Activated naive CD4-positive, alpha-beta T cell treated with anti-CD3 and anti-CD28 coated beads for 36 hours (primary cell): ENCODE measurements at regions not wholly inside any gene's neighbourhood (a gene's known extent, or its start where the extent isn't known, plus 50 kb on each side); places are given as distances from the start of the nearest gene placed in this dataset.
"Not testable (repeated sequence)": the region's sequence is repeated elsewhere in the genome, so short reads cannot be mapped to it uniquely, and the experiment has no call there.

Experiments used
- CTCF ChIA-PET: fragments of 350-600 bp; sonication (Branson Sonifier 250); formaldehyde crosslinking; loops from one replicate; lab custom pipeline; 2021; ENCODE audit warnings: antibody characterized with exemption; lab: Charles Lee
- DNase-seq: peaks from one replicate; pipeline ENCODE4 v3.0.0-alpha.2; 2020
- H3K27ac Mint-ChIP-seq: one replicate; pipeline ENCODE4 v1.8.0; 2021; ENCODE audit warnings: mild to moderate bottlenecking, mixed read lengths
- H3K27me3 Mint-ChIP-seq: one replicate; pipeline ENCODE4 v1.8.0; 2021; ENCODE audit warnings: low read depth, mixed read lengths
- H3K36me3 Mint-ChIP-seq: one replicate; pipeline ENCODE4 v1.8.0; 2021; ENCODE audit warnings: low read depth, mixed read lengths
- H3K4me1 Mint-ChIP-seq: one replicate; pipeline ENCODE4 v1.8.0; 2021; ENCODE audit warnings: low read depth, mixed read lengths
- H3K4me3 Mint-ChIP-seq: one replicate; pipeline ENCODE4 v1.8.0; 2021; ENCODE audit warnings: mild to moderate bottlenecking, moderate library complexity, mixed read lengths
- H3K9me3 Mint-ChIP-seq: one replicate; pipeline ENCODE4 v1.8.0; 2021; ENCODE audit warnings: mixed read lengths
- intact Hi-C: fragments of 100-400 bp; cut with micrococcal nuclease; formaldehyde crosslinking; loops from one replicate; pipeline ENCODE4 v1.15.1; 2023

- CTCF ChIA-PET, H3K36me3 Mint-ChIP-seq, DNase-seq, intact Hi-C loops, H3K4me1 Mint-ChIP-seq, H3K27ac Mint-ChIP-seq, H3K27me3 Mint-ChIP-seq, H3K4me3 Mint-ChIP-seq: not testable (repeated sequence)
- peaks cover 19% of the 10 kb centered on the region for H3K9me3 Mint-ChIP-seq
These were observed 100.3 kb downstream of the TMEM167A start for GRCh38 chr5:82976887-82977286.

DNA sequence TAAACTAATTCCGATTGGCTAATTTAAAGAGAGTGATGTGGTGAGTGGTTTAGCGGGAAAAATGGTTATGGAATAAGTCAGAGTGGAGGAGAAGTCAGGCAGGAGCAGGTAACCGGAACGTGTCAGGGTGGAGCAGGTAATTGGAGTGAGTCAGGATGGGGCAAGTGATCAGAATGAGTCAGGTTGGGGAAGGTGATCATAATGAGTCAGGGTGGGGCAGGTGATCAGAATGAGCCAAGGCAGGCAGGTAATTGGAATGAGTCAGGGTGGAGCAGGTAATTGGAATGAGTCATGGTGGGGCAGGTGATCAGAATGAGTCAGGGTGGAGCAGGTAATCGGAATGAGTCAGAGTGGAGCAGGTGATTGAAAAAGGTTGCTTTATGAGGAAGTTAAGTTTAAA, 101.4 kb downstream of the TMEM167A start:
- Mint-ChIP-seq H3K36me3 (peaks cover 8% of the 10 kb centered on the region), H3K4me1 (no peaks in the 10 kb centered on the region), H3K27ac (no peak overlapping the region), H3K4me3 (no peak overlapping the region), H3K9me3 (peaks cover 19% of the 10 kb centered on the region), H3K27me3 (peaks cover 2% of the 10 kb centered on the region)
- peak; percentile 10 for DNase-seq
- CTCF ChIA-PET = no interaction called here
- intact Hi-C loops = no loop called here

DNA sequence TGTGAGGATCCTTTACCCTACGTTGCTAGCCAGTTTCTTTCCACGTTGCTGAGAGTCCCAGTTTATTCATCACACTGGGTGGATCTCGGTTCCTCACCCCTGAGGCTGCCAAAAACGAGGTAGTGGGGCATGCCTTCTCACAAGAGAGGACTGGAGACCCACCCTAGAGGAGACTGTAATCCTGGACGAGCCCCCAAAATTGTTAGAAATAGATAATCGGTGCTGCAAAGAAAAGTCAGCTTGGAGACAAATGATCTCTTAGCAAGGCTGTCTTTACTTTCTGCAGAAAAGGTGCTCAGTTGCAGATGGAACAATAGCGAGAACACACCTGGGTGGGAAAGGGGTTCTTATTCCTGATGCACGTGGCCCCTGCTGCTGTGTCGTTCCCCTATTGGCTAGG, 101.8 kb downstream of the TMEM167A start:
- H3K4me3 Mint-ChIP-seq = no peak overlapping the region
- intact Hi-C loops = no loop called here
- H3K4me1 Mint-ChIP-seq = no peaks in the 10 kb centered on the region
- peaks cover 19% of the 10 kb centered on the region for H3K9me3 Mint-ChIP-seq
- H3K27me3 Mint-ChIP-seq = peaks cover 2% of the 10 kb centered on the region
- CTCF ChIA-PET = no interaction called here
- DNase-seq = peak; percentile 6
- H3K36me3 Mint-ChIP-seq = peaks cover 8% of the 10 kb centered on the region
- no peak overlapping the region for H3K27ac Mint-ChIP-seq

DNA sequence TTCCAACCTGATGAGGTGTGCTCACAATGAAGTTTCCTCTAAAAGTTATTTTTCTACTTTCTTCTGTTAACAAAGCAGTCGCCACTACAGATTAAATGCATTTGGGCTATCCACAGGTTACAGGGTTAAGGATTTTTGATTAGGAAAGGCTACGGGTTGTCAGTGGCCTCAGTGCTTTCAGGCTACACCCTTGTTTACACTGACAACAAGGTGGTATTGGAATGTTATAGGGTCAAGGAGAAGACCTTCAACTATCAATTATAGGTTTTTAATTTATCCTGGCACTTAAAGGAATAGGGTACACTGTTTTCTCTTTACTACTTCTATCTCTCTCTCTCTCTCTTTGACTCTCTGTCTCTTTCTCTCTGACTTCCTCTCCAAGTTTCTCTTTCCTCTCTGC, 102.8 kb downstream of the TMEM167A start:
- peaks cover 19% of the 10 kb centered on the region for H3K9me3 Mint-ChIP-seq
- H3K27ac Mint-ChIP-seq, H3K4me3 Mint-ChIP-seq, DNase-seq, H3K36me3 Mint-ChIP-seq, CTCF ChIA-PET, intact Hi-C loops, H3K27me3 Mint-ChIP-seq, H3K4me1 Mint-ChIP-seq: not testable (repeated sequence)

DNA sequence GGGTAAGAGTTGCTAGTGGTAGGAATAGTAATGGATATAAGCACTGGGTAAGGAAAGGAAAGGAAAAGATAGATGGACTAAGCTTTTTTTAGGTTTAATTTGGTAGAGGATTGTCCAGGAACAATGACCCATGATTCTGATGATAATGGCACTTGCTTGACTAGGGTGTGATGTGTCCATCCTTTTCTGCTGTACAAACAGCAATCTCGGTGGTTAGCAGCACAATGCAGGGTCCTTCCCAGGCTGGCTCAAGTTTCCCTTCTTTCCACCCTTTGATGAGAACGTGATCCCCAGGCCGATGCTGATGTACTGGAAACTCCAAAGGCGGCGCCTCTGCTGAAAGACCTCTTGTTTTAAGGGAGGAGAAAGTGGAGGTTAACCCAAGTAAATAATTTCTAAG, 105.3 kb downstream of the TMEM167A start:
- Mint-ChIP-seq H3K36me3 (peaks cover 10% of the 10 kb centered on the region), H3K9me3 (peaks cover 25% of the 10 kb centered on the region), H3K4me1 (peaks cover 9% of the 10 kb centered on the region), H3K4me3 (no peak overlapping the region), H3K27me3 (peaks cover 6% of the 10 kb centered on the region), H3K27ac (no peak overlapping the region)
- CTCF ChIA-PET = no interaction called here
- intact Hi-C loops = no loop called here
- DNase-seq = no peak

DNA sequence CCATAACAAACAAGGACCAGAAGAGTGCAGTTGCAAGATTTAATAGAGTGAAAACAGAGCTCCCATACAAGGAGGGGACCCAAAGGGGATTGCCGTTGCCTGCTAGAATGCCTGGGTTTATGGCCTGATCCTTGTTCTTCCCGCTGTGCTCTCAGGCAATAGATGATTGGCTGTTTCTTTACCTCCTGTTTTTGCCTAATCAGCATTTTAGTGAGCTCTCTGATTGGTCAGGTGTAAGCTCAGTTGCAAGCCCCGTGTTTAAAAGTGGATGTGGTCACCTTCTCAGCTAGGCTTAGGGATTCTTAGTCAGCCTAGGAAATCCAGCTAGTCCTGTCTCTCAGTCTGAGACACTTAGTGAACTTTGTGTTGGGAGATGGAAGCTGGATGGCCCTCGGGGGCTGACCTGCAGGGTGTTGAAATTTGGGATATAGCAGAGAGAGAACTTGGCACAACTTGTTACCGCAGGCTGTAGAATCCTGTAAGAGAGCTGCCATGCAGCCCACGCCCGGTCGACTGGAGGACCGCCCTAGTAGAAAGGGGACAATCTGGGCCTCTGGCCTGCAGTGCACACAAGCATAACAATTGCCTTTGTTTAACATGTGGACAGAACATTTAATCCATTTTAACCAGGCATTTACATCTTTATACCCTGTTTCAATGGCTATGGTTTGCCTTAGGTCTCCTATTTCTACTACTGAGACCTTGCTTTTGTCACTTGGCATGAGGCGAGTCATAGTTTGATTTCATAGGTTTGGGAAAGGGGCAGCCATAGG, 106.0 kb downstream of the TMEM167A start:
- H3K36me3 Mint-ChIP-seq, intact Hi-C loops, H3K4me1 Mint-ChIP-seq, H3K4me3 Mint-ChIP-seq, H3K27ac Mint-ChIP-seq, DNase-seq, CTCF ChIA-PET, H3K27me3 Mint-ChIP-seq: not testable (repeated sequence)
- H3K9me3 Mint-ChIP-seq = peaks cover 23% of the 10 kb centered on the region

DNA sequence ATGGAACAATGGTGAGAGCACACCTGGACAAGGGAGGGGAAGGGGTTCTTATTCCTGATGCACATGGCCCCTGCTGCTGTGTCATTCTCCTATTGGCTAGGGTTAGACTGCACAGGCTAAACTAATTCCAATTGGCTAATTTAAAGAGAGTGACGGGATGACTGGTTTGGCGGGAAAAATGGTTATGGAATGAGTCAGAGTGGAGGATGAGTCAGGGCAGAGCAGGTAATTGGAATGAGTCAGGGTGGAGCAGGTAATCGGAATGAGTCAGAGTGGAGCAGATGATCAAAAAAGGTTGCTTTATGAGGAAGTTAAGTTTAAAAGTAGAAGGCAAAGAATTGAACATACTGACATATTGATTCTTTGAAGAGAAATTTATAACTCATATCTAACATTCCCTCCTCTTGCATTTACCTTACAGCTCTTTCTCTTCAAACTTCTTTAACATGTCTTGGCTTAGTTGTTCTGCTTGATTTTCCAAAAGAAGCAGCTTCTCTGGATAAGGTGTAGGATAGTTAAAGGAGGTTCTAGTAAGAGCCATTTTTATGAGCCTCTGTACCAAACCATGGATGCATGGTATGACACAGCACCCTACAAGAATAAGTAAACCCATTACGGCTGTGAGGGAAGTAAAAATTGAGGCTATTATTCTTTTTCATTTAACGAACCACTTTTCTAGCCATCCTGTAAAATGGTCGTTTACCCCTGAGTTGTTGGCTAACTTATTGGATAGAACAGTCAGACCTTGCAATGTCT, 107.8 kb downstream of the TMEM167A start:
- H3K4me1 Mint-ChIP-seq, H3K27me3 Mint-ChIP-seq, H3K9me3 Mint-ChIP-seq, H3K36me3 Mint-ChIP-seq, CTCF ChIA-PET, H3K4me3 Mint-ChIP-seq: not testable (repeated sequence)
- H3K27ac Mint-ChIP-seq = peak overlapping the region; percentile 34
- intact Hi-C loops = loop anchor here (5.0 kb wide), 1 partner anchor 108 kb away; the partner anchor contains the start of genes TMEM167A and XRCC4
- peak; percentile 49 for DNase-seq

DNA sequence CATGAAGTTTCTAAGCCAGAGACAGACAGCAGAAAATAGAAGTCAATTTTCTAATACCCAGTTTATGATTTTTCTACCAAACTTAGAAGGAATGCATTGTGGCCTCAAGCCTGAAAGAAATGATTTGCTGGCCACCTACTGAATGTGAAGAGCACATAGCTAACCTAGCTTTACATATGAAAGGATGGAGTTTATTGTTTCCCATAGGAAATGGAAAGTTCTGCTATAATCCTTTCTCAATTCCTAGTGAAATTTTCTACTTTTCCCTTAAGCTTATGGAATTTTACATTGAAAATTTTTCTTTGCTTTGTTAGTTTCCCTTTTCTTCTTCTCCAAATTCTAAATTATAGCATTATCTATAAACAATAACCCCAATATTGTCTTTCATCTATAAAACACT, 110.1 kb downstream of the TMEM167A start:
- H3K9me3 Mint-ChIP-seq = peaks cover 6% of the 10 kb centered on the region
- H3K4me3 Mint-ChIP-seq = no peak overlapping the region
- H3K4me1 Mint-ChIP-seq = peaks cover 9% of the 10 kb centered on the region
- CTCF ChIA-PET = no interaction called here
- H3K27me3 Mint-ChIP-seq = peaks cover 6% of the 10 kb centered on the region
- peaks cover 2% of the 10 kb centered on the region for H3K36me3 Mint-ChIP-seq
- H3K27ac Mint-ChIP-seq = no peak overlapping the region
- intact Hi-C loops = loop anchor here (5.0 kb wide), 1 partner anchor 110 kb away; the partner anchor contains the start of genes TMEM167A and XRCC4
- no peak for DNase-seq

GRCh38 chr5:82959466-82959865, 117.7 kb downstream of the TMEM167A start:
- H3K27ac Mint-ChIP-seq = no peak overlapping the region
- H3K9me3 Mint-ChIP-seq = peaks cover 19% of the 10 kb centered on the region
- no peak for DNase-seq
- peaks cover 5% of the 10 kb centered on the region for H3K27me3 Mint-ChIP-seq
- CTCF ChIA-PET = no interaction called here
- intact Hi-C loops = no loop called here
- no peak overlapping the region for H3K4me3 Mint-ChIP-seq
- H3K36me3 Mint-ChIP-seq = no peaks in the 10 kb centered on the region
- no peaks in the 10 kb centered on the region for H3K4me1 Mint-ChIP-seq

DNA sequence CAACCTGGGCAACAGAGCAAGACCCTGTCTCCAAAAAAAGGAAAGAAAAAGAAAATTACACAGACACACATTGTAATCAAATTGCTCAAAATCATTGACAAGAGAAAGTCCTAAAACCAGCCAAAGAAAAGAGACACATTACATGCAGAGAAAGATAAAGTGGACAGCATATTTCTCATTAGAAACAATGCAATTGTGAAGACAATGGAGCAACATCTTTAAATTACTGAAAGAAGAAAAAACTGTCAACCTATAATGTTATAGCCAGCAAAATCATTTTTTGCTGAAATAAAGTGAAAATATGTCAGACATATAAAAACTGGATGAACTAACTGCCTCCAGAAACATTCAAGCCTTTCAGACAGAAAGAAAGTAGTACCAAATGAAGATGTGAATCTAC, 120.6 kb downstream of the TMEM167A start:
- H3K27ac Mint-ChIP-seq = no peak overlapping the region
- CTCF ChIA-PET = no interaction called here
- intact Hi-C loops = no loop called here

GRCh38 chr5:82952326-82952725, 124.9 kb downstream of the TMEM167A start:
- peaks cover 2% of the 10 kb centered on the region for H3K27me3 Mint-ChIP-seq
- intact Hi-C loops = no loop called here
- H3K27ac Mint-ChIP-seq = no peak overlapping the region
- peaks cover 28% of the 10 kb centered on the region for H3K9me3 Mint-ChIP-seq
- no peaks in the 10 kb centered on the region for H3K4me1 Mint-ChIP-seq
- no peak for DNase-seq
- H3K36me3 Mint-ChIP-seq = no peaks in the 10 kb centered on the region
- no peak overlapping the region for H3K4me3 Mint-ChIP-seq
- CTCF ChIA-PET = no interaction called here

More for the DNA sequence above, 120.6 kb downstream of the TMEM167A start:
- H3K36me3 Mint-ChIP-seq = no peaks in the 10 kb centered on the region
- H3K4me1 Mint-ChIP-seq = no peaks in the 10 kb centered on the region
- peaks cover 5% of the 10 kb centered on the region for H3K27me3 Mint-ChIP-seq
- H3K9me3 Mint-ChIP-seq = peaks cover 19% of the 10 kb centered on the region
- no peak for DNase-seq
- H3K4me3 Mint-ChIP-seq = no peak overlapping the region

- peaks cover 12% of the 10 kb centered on the region for H3K9me3 Mint-ChIP-seq
- H3K36me3 Mint-ChIP-seq, CTCF ChIA-PET, DNase-seq, intact Hi-C loops, H3K4me3 Mint-ChIP-seq, H3K27me3 Mint-ChIP-seq, H3K27ac Mint-ChIP-seq, H3K4me1 Mint-ChIP-seq: not testable (repeated sequence)
These were observed 132.9 kb downstream of the TMEM167A start for GRCh38 chr5:82944267-82944666.
